ENCODE measurements at regions not wholly inside any gene's neighbourhood (a gene's known extent, or its start where the extent isn't known, plus 50 kb on each side); places are given as distances from the start of the nearest gene placed in this dataset.
"Not testable (repeated sequence)": the region's sequence is repeated elsewhere in the genome, so short reads cannot be mapped to it uniquely, and the experiment has no call there.

- DNase-seq: no peak
These were observed 76.2 kb upstream of the ADPGK start for GRCh38 chr15:72859757-72860145.

- no peak for DNase-seq
These were observed 75.6 kb upstream of the ADPGK start for GRCh38 chr15:72859017-72859756.

- no peak for DNase-seq
These were observed 74.6 kb upstream of the ADPGK start for GRCh38 chr15:72858205-72858604.

- no peak for DNase-seq
These were observed 73.9 kb upstream of the ADPGK start for GRCh38 chr15:72857331-72858063.

DNA sequence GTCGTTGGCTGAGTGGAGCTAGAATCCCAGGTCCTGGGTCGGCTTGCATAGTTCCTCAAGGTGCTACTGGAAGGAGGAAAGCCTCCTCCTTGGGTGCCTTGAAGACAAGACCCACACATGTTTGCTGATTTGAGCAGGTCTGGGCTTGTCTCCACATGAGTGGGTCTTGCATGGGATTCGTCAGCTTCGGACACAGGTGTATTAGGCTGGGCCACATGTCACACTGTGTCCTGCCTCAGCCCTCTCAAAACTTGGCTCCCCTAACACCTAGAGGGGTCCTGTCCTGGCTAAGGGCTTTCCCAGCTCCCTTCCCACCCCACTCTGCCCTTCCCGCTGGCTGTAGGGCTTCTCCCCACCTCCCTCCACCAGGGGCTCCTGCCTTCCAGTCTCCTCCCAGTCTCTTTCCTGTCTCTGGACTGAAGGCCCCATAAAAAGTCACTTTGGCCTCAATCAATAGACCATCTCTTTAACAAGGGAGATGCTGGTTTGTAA, 73.0 kb upstream of the ADPGK start:
- no peak for DNase-seq

GRCh38 chr15:72855791-72856190, 72.2 kb upstream of the ADPGK start:
- DNase-seq: no peak

DNA sequence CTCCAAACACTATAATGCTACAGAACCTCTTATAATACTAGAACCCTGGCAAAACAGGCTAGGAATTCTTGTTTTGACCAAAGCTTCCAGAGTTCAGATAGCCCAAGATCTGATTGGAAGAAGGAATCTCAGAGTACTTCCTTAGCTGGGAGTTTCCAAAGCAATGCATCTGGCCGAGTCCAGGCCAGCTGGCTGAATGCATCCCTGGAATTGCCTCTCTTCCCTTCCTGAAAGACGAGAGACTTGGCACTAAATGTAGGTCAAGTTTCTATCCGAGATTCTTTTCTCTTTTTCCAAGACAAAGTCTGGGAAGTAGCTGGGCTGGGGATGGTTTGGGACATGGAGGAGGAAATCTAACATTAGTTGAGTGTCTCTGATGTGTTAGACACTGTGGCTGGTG, 68.7 kb upstream of the ADPGK start:
- no peak for DNase-seq

- DNase-seq: no peak
These were observed 68.0 kb upstream of the ADPGK start for GRCh38 chr15:72851586-72851985.

DNA sequence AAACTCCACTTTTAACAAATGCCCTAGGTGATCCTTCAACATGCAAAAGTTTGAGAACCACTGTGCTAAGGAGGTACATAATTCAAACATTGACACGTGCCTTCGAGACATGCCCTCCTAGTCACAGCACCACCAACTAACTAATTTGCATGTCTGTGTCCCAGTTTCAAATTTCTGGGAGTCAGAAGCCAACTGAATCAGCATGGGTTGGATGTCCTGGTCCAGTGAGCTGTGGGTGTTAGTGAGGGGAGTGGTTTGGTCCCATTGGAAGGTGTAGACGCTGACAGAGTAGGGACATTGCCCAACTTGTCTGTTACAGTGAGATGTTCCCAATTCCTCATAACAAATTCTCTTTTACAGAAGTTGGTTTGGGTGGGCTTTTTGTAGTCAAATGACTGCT, 67.3 kb upstream of the ADPGK start:
- DNase-seq: no peak

DNA sequence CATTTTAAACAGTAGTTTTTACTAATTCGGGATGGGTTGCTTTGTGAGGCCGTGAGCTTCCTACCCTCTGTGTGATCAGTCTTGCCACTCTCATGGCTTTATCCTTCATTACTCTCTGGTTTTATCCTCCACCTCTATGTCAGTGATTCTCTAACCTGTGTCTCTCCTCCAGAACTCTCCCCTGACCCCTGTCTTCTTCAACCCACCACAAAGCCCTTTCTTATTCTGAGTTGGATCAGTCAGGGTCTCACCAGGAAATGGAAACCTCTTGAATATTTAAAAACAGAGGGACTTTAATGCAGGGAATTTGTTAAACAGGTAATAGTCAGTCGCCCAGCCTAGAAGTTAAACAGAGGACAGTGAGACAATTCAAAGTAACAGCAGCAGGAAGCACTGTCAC, 64.2 kb upstream of the ADPGK start:
- DNase-seq: no peak

GRCh38 chr15:72847033-72847432, 63.5 kb upstream of the ADPGK start:
- no peak for DNase-seq

- DNase-seq: no peak
These were observed 62.4 kb upstream of the ADPGK start for GRCh38 chr15:72845981-72846383.

DNA sequence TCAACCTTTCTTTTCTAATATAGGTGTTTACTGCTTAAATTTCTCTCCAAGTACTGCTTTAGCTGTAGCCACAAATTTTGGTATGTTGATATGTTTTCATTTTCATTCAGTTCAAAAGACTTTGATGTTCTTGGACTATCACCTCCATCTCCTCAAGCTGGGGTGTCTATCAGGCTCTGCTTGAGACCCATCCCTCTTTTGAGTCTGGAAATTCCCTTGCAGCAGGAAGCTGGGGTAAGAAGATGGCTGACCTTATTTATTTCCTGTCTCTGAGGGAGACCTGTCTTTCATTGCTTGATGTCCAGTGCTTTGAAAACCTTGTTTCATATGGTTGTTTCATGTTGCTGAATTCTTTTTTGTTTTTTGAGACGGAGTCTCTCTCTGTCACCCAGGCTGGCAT, 60.5 kb upstream of the ADPGK start:
- no peak for DNase-seq

- not testable (repeated sequence) for DNase-seq
These were observed 59.8 kb upstream of the ADPGK start for GRCh38 chr15:72843340-72843739.

DNA sequence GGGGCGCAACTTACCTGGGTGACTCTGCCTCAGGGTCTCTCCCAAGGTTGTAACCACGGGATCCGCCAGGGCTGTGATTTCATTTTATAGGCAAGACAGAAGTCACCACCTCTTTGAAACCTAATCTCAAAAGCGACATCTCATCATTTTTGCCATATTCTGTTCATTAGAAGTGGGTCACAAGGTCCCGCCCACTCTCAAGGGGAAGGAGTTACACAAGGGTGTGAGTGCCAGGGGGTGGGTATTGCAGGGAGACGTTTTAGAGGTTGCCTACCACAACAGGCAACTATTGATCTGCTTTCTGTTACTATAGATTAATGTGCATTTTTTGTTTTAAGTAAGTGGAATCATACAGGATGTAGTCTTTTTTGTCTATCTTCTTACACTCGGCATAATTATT, 56.6 kb upstream of the ADPGK start:
- DNase-seq: no peak

DNA sequence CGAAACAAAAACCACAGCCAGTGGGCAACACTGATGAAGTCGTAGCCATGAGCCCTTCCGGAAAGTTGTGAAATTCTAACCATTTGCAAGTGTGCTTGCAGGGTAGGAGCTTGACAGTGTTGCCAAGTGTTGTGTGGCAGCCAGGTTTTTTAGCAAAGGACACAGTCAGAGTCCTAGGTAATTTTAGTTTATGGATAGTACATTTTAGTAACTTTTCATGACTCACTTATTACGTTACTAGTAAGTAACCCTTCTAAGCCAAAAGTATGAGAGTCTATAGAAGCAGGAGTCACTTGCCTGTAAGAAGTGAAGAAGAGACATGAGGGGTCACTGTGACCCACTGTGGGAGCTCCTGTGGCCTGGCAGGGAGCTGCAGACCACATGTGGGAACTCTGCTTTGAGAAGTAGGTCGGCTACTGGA, 54.8 kb upstream of the ADPGK start:
- DNase-seq: no peak

- DNase-seq: no peak
These were observed 53.2 kb upstream of the ADPGK start for GRCh38 chr15:72836676-72837330.

DNA sequence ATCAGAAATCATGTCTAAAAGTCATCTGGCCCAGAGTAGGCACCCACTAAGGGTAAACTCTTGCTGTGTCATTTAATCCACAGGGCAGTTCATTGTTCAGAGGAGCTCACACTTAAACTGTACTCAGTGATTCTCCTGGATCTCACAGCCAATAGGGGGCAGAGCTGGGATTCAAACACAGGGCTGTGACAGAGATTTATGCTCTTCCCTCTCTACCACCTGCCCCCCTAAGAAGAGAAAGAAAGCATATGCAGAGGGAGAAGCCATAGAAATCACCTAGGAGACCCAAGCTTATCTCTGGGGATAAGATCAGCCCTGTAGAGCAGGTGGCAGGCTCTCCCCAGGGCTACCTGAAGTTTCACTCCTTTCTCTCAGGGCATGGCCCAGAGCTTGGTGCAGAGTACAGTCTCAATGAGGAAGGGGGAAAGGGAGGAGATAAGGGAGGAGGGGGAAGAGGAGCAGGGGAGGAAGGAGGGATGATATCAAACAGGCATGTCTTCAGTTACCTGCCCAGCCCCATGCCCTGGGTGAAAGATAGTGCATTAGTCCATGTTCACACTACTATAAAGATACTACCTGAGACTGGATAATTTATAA, 51.8 kb upstream of the ADPGK start:
- no peak for DNase-seq

GRCh38 chr15:72833561-72833960, 50.0 kb upstream of the ADPGK start:
- no peak for DNase-seq
